ENCODE measurements at regions not wholly inside any gene's neighbourhood (a gene's known extent, or its start where the extent isn't known, plus 50 kb on each side); places are given as distances from the start of the nearest gene placed in this dataset.
A peak's percentile ranks its signal among the peaks of the same experiment; 100 is the strongest.

DNA sequence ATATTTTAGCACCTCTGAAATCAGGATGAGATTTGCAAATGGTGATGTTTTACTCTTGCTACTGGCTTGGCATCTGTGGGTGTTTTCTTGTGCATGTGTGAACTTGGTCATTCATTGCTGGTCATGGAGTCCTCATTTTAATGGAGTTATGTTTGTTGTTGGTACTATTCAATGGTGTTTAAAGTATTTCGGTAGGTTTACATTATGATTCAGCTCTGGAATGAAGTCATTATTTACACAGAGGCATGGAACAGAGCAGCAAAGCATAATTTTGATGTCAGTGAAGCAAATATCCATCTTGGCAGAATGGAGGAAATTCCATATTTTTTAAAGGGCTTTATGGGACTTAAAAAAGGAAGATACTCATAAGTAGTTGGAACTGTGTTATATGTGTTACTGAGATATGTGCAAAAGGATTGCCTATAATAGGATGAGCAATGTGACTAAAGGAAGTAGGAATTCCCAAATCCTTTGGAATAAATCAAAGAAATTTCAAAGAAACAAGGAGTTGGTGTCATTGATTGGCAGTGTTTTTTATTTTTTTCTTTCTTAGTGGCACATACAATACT is 147.4 kb downstream of the ACTBL2 start:
- H3K4me3 ChIP-seq (ENCODE audit: low read length in 2 of 2): no peak overlapping the region

DNA sequence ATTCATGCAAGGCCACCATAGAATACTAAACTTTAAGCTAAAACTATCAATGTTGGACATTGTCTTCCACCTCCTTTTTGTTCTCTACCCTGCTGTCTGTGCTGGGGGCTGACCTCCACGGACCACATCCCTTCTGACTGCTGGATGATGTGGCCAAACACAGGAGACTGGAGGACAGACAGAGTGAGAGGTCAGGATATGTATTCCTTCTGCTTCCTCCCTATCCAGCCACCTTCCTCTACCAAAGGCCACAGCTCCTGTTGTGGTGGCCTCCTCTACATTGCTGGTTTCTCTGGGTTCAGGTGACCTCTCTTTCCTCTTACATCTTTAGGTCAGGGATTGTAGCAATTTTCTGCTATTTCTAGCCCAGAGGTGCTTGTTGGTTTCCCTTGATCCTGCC is 148.1 kb downstream of the ACTBL2 start:
- Histone ChIP-seq H3K9me3 (ENCODE audit: control insufficient read depth in 2 of 2, low read length in 2 of 2) (no peaks in the 10 kb centered on the region), H3K4me1 (ENCODE audit: control insufficient read depth, insufficient read depth, low read length) (peaks cover 22% of the 10 kb centered on the region), H3K4me3 (ENCODE audit: low read length in 2 of 2) (no peak overlapping the region), H3K27me3 (ENCODE audit: control insufficient read depth in 1 of 2, insufficient read depth in 2 of 2, low read length in 2 of 2) (no peaks in the 10 kb centered on the region), H3K36me3 (ENCODE audit: control insufficient read depth in 2 of 2, insufficient read depth in 2 of 2, low read length in 2 of 2) (no peaks in the 10 kb centered on the region), H3K27ac (ENCODE audit: low read length) (no peak overlapping the region), H3K9ac (ENCODE audit: low read length in 2 of 2) (no peak overlapping the region)

More for the DNA sequence above, 147.4 kb downstream of the ACTBL2 start:
- H3K4me1 ChIP-seq (ENCODE audit: control insufficient read depth, insufficient read depth, low read length): peaks cover 22% of the 10 kb centered on the region
- no peak overlapping the region for H3K27ac ChIP-seq (ENCODE audit: low read length)
- no peaks in the 10 kb centered on the region for H3K27me3 ChIP-seq (ENCODE audit: control insufficient read depth in 1 of 2, insufficient read depth in 2 of 2, low read length in 2 of 2)
- H3K9me3 ChIP-seq (ENCODE audit: control insufficient read depth in 2 of 2, low read length in 2 of 2): no peaks in the 10 kb centered on the region
- no peak overlapping the region for H3K9ac ChIP-seq (ENCODE audit: low read length in 2 of 2)
- no peaks in the 10 kb centered on the region for H3K36me3 ChIP-seq (ENCODE audit: control insufficient read depth in 2 of 2, insufficient read depth in 2 of 2, low read length in 2 of 2)

DNA sequence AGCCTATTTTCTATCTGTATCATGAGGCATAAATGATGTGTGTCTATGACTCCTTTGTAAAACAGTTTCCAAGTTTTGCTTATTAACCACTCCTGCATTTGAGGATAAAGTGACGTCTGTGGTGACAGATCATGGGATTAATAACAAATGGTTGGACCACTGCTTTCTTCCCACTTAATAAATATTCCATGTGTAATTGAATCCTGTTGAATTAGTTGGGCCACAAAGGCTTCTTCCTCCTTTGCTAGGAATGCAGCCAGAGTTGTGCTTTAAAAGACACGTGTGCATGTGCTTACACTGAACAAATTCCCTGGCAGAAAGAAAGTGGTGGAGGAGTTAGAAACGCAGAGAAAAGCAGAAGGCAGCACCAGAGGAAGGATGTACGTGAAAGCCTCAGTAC is 150.2 kb downstream of the ACTBL2 start:
- Histone ChIP-seq H3K4me1 (ENCODE audit: control insufficient read depth, insufficient read depth, low read length) (peaks cover 22% of the 10 kb centered on the region), H3K4me3 (ENCODE audit: low read length in 2 of 2) (no peak overlapping the region), H3K36me3 (ENCODE audit: control insufficient read depth in 2 of 2, insufficient read depth in 2 of 2, low read length in 2 of 2) (no peaks in the 10 kb centered on the region), H3K27me3 (ENCODE audit: control insufficient read depth in 1 of 2, insufficient read depth in 2 of 2, low read length in 2 of 2) (no peaks in the 10 kb centered on the region), H3K9ac (ENCODE audit: low read length in 2 of 2) (no peak overlapping the region), H3K9me3 (ENCODE audit: control insufficient read depth in 2 of 2, low read length in 2 of 2) (no peaks in the 10 kb centered on the region), H3K27ac (ENCODE audit: low read length) (no peak overlapping the region)

DNA sequence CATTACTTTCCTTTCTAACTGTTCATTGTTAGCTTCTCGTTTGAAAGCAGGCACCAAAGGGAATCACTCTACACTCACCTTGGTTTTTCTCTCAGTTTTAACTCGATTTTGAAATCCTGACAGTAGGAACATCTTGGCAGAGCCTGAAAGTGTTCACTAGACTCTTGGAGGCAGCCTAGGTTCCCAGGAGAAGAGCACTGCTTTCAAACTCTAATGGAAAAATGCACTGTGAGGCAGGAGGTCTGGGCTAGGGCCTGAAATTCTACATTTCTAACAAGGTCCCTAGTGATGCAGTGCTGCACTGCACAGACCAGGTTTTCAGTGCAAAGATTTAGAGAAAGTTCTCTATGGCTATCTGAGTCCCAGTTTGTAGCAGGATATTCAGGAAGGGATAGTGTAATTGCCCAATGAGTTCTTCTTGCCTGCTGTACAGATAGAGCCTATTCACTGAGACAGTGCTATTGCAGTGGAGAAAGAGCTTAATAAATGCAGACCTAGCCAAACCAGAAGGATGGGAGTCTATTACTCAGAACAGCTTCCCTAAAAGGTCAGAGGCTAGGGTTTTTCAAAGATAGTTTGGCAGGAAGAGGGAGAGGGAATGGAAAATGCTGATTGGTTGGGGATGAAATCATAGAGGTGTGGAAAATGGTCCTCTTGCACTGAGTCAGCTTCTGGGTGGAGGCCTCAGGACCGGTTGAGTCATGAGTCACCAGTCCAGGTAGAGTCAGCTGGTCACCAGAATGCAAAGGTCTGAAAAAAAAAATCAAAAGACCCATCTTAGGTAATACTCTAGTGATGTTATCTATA is 153.9 kb downstream of the GPBP1 start:
- H3K4me3 ChIP-seq (ENCODE audit: low read length in 2 of 2): no peak overlapping the region
- H3K27ac ChIP-seq (ENCODE audit: low read length): no peak overlapping the region
- no peaks in the 10 kb centered on the region for H3K27me3 ChIP-seq (ENCODE audit: control insufficient read depth in 1 of 2, insufficient read depth in 2 of 2, low read length in 2 of 2)
- no peak overlapping the region for H3K9ac ChIP-seq (ENCODE audit: low read length in 2 of 2)
- peaks cover 22% of the 10 kb centered on the region for H3K4me1 ChIP-seq (ENCODE audit: control insufficient read depth, insufficient read depth, low read length)
- H3K9me3 ChIP-seq (ENCODE audit: control insufficient read depth in 2 of 2, low read length in 2 of 2): no peaks in the 10 kb centered on the region
- no peaks in the 10 kb centered on the region for H3K36me3 ChIP-seq (ENCODE audit: control insufficient read depth in 2 of 2, insufficient read depth in 2 of 2, low read length in 2 of 2)

DNA sequence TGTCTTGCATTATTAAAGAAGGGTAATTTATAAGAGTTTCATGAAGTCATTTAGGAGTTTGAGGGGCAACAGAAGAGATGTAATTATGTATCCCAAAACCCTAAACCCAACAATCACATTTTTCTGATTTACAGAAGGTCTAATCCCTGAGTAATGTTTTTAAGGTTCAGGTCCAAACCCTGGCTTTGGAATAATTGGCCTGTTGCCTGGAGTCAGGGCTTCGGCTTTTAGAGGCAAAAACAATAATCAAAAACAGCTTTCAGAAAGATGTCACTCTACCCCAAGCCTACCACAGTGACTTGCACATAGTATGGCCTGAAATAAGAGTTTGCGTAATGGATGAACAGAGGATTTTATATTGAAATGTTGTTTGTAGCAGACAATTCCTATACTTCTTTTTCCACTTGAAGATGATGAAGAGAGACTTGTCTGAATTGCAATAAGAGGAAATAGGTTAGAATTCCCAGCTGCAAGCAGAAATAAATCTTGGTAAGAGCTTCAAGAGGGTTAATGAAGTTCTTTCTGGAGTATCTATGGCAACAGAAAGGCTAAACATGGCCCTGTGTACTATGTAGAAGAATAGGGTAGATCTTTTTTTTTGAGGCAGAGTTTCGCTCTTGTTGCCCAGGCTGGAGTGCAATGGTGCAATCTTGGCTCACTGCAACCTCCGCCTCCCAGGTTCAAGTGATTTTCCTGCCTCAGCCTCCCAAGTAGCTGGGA is 152.0 kb downstream of the GPBP1 start:
- Histone ChIP-seq H3K27me3 (ENCODE audit: control insufficient read depth in 1 of 2, insufficient read depth in 2 of 2, low read length in 2 of 2) (no peaks in the 10 kb centered on the region), H3K4me1 (ENCODE audit: control insufficient read depth, insufficient read depth, low read length) (peaks cover 14% of the 10 kb centered on the region), H3K27ac (ENCODE audit: low read length) (no peak overlapping the region), H3K4me3 (ENCODE audit: low read length in 2 of 2) (no peak overlapping the region), H3K9me3 (ENCODE audit: control insufficient read depth in 2 of 2, low read length in 2 of 2) (no peaks in the 10 kb centered on the region), H3K36me3 (ENCODE audit: control insufficient read depth in 2 of 2, insufficient read depth in 2 of 2, low read length in 2 of 2) (no peaks in the 10 kb centered on the region), H3K9ac (ENCODE audit: low read length in 2 of 2) (no peak overlapping the region)

DNA sequence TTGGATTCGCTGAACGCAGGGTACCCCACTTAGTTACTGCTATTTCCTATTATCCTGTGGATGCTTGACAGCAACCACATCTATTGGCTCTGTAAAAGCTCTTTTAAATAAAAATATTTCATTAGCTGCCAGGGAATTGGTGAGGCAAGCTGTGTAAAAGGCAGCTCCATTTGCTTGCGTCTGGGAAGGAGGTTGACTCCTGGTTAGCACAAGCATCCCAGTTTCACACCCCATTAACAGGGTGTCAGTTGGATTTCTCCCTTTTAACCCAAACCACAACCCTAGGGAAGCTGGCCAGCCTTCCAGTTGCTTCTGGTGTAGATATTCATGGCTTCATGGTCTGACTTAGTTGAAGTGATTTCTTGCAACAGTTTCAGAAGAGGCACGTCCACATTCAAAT is 151.0 kb downstream of the GPBP1 start:
- H3K9ac ChIP-seq (ENCODE audit: low read length in 2 of 2): no peak overlapping the region
- no peak overlapping the region for H3K27ac ChIP-seq (ENCODE audit: low read length)
- H3K36me3 ChIP-seq (ENCODE audit: control insufficient read depth in 2 of 2, insufficient read depth in 2 of 2, low read length in 2 of 2): no peaks in the 10 kb centered on the region
- H3K27me3 ChIP-seq (ENCODE audit: control insufficient read depth in 1 of 2, insufficient read depth in 2 of 2, low read length in 2 of 2): no peaks in the 10 kb centered on the region
- no peak overlapping the region for H3K4me3 ChIP-seq (ENCODE audit: low read length in 2 of 2)
- H3K4me1 ChIP-seq (ENCODE audit: control insufficient read depth, insufficient read depth, low read length): peaks cover 14% of the 10 kb centered on the region
- H3K9me3 ChIP-seq (ENCODE audit: control insufficient read depth in 2 of 2, low read length in 2 of 2): no peaks in the 10 kb centered on the region

DNA sequence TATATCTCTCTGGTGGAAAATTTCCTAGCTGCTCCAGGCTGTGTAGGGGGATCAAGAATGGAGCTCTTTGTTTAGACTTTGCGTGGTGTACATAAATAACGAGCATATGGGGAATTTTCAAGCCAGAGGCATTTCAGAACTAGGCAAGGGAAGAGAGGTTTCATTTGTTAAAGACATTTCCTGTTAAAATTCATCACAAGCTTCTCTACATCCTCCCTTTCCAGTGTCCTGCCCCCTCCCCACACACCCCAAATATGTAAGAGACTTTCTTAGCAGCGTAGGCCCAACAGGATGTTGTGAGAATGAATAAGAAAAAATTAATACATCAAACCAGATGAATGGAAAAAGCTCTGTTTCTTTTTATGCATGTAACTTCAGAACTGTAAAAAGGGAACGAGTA is 150.3 kb downstream of the GPBP1 start:
- peaks cover 14% of the 10 kb centered on the region for H3K4me1 ChIP-seq (ENCODE audit: control insufficient read depth, insufficient read depth, low read length)
- H3K4me3 ChIP-seq (ENCODE audit: low read length in 2 of 2): no peak overlapping the region
- H3K36me3 ChIP-seq (ENCODE audit: control insufficient read depth in 2 of 2, insufficient read depth in 2 of 2, low read length in 2 of 2): no peaks in the 10 kb centered on the region
- no peaks in the 10 kb centered on the region for H3K27me3 ChIP-seq (ENCODE audit: control insufficient read depth in 1 of 2, insufficient read depth in 2 of 2, low read length in 2 of 2)
- H3K9ac ChIP-seq (ENCODE audit: low read length in 2 of 2): no peak overlapping the region
- H3K9me3 ChIP-seq (ENCODE audit: control insufficient read depth in 2 of 2, low read length in 2 of 2): no peaks in the 10 kb centered on the region
- no peak overlapping the region for H3K27ac ChIP-seq (ENCODE audit: low read length)

DNA sequence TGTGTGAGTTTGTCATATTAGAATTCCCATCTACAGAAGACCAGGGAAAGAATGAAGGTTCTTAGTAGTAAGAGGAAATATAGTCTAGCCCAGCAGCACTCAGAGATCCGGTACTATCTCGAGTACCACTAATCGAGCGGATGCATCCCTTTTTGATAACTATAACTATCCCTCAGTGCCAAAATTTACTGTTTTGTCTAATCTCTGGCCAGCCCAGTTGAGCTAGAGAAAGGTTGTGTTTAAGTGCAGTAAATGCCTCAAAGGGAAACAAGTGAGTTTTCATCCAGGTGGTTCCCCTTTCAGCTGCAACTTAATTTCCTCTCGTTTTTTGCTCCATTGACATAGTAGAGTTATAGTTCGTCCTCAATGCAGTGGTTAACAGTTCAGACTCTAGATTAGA is 146.7 kb downstream of the GPBP1 start:
- Histone ChIP-seq H3K9me3 (ENCODE audit: control insufficient read depth in 2 of 2, low read length in 2 of 2) (no peaks in the 10 kb centered on the region), H3K4me1 (ENCODE audit: control insufficient read depth, insufficient read depth, low read length) (peaks cover 33% of the 10 kb centered on the region), H3K4me3 (ENCODE audit: low read length in 2 of 2) (no peak overlapping the region), H3K9ac (ENCODE audit: low read length in 2 of 2) (no peak overlapping the region), H3K27me3 (ENCODE audit: control insufficient read depth in 1 of 2, insufficient read depth in 2 of 2, low read length in 2 of 2) (no peaks in the 10 kb centered on the region), H3K36me3 (ENCODE audit: control insufficient read depth in 2 of 2, insufficient read depth in 2 of 2, low read length in 2 of 2) (no peaks in the 10 kb centered on the region), H3K27ac (ENCODE audit: low read length) (no peak overlapping the region)

DNA sequence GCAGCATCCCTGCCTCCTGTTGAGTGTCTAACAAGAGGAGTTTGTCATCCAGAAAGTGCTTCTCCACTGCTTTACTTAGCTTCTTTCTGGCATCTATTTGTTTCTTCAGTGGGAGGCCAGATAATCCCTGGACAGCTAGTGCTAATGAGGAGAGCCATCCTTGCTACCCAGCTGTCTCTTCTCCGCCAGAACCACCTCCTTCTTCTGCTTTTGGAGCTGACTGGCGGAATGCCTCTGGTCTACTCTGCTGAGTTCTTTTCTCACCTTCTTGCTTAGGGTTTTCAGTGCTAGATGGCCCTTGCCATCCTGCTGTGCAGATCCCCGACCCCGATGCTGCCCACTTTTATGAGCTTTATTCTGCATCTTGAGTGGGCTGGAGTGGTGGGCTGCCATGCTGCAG is 145.8 kb downstream of the GPBP1 start:
- Histone ChIP-seq H3K4me1 (ENCODE audit: control insufficient read depth, insufficient read depth, low read length) (peaks cover 28% of the 10 kb centered on the region), H3K27ac (ENCODE audit: low read length) (no peak overlapping the region)

DNA sequence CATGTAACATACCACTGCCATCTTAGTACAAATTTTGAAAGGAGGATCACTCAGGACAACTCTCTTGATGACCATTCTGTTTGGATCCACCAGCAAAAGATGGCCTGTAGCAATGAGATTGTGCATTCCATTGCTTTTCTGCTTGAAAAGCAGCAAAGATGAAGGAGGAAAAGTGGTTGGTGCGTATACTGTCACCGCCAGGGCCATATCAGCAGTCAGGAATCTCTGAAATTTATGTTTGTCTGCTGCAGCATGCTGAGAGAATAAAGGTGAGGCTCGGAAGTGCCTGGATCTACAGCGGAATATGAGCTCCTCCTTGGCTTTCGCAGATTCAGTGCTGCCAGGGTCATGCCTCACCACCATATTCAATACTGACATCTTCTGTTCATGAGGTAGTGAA is 144.4 kb downstream of the GPBP1 start:
- H3K27ac ChIP-seq (ENCODE audit: low read length): no peak overlapping the region
- no peaks in the 10 kb centered on the region for H3K9me3 ChIP-seq (ENCODE audit: control insufficient read depth in 2 of 2, low read length in 2 of 2)
- no peaks in the 10 kb centered on the region for H3K36me3 ChIP-seq (ENCODE audit: control insufficient read depth in 2 of 2, insufficient read depth in 2 of 2, low read length in 2 of 2)
- no peak overlapping the region for H3K4me3 ChIP-seq (ENCODE audit: low read length in 2 of 2)
- H3K4me1 ChIP-seq (ENCODE audit: control insufficient read depth, insufficient read depth, low read length): peaks cover 19% of the 10 kb centered on the region
- no peak overlapping the region for H3K9ac ChIP-seq (ENCODE audit: low read length in 2 of 2)
- no peaks in the 10 kb centered on the region for H3K27me3 ChIP-seq (ENCODE audit: control insufficient read depth in 1 of 2, insufficient read depth in 2 of 2, low read length in 2 of 2)

More for the DNA sequence above, 145.8 kb downstream of the GPBP1 start:
- H3K9ac ChIP-seq (ENCODE audit: low read length in 2 of 2): no peak overlapping the region
- no peaks in the 10 kb centered on the region for H3K27me3 ChIP-seq (ENCODE audit: control insufficient read depth in 1 of 2, insufficient read depth in 2 of 2, low read length in 2 of 2)
- no peak overlapping the region for H3K4me3 ChIP-seq (ENCODE audit: low read length in 2 of 2)
- H3K9me3 ChIP-seq (ENCODE audit: control insufficient read depth in 2 of 2, low read length in 2 of 2): no peaks in the 10 kb centered on the region
- H3K36me3 ChIP-seq (ENCODE audit: control insufficient read depth in 2 of 2, insufficient read depth in 2 of 2, low read length in 2 of 2): no peaks in the 10 kb centered on the region

DNA sequence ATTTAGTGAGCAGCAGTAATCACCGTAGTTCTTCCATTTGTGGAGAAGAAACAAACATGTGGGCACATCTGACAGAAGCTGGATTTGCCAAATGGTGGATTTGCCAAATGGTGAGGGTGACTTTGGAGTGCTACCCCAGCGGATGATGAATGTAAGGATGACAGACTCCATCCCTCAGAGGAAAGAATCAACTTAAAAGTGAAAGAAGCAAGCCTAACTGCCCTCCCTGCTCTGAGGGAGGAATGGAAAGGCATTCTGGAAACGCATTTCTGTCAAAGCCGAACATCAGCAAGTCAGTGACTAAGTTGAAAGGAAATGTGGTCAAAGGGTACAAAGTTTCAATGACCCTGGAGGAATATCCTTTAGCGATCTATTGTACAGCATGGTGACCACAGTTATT is 143.5 kb downstream of the GPBP1 start:
- H3K36me3 ChIP-seq (ENCODE audit: control insufficient read depth in 2 of 2, insufficient read depth in 2 of 2, low read length in 2 of 2): no peaks in the 10 kb centered on the region
- H3K27ac ChIP-seq (ENCODE audit: low read length): peak overlapping the region; percentile 79
- peaks cover 19% of the 10 kb centered on the region for H3K4me1 ChIP-seq (ENCODE audit: control insufficient read depth, insufficient read depth, low read length)
- H3K9ac ChIP-seq (ENCODE audit: low read length in 2 of 2): no peak overlapping the region
- H3K9me3 ChIP-seq (ENCODE audit: control insufficient read depth in 2 of 2, low read length in 2 of 2): no peaks in the 10 kb centered on the region
- no peaks in the 10 kb centered on the region for H3K27me3 ChIP-seq (ENCODE audit: control insufficient read depth in 1 of 2, insufficient read depth in 2 of 2, low read length in 2 of 2)
- peak overlapping the region in 1 of 2 donors; percentile 41 for H3K4me3 ChIP-seq (ENCODE audit: low read length in 2 of 2)

Data from stomach smooth muscle (tissue), 2 donors.